Hematopoietic multipotent progenitor cell (in vitro differentiated cells): ENCODE measurements at regions not wholly inside any gene's neighbourhood (a gene's known extent, or its start where the extent isn't known, plus 50 kb on each side); places are given as distances from the start of the nearest gene placed in this dataset.

Experiments used
- DNase-seq, 3 donors: peaks; one replicate each; pipeline ENCODE4 v3.0.0-alpha.2; 2011 to 2015; ENCODE audit warnings: low read depth in 2 of 3, low spot score in 2 of 3

DNA sequence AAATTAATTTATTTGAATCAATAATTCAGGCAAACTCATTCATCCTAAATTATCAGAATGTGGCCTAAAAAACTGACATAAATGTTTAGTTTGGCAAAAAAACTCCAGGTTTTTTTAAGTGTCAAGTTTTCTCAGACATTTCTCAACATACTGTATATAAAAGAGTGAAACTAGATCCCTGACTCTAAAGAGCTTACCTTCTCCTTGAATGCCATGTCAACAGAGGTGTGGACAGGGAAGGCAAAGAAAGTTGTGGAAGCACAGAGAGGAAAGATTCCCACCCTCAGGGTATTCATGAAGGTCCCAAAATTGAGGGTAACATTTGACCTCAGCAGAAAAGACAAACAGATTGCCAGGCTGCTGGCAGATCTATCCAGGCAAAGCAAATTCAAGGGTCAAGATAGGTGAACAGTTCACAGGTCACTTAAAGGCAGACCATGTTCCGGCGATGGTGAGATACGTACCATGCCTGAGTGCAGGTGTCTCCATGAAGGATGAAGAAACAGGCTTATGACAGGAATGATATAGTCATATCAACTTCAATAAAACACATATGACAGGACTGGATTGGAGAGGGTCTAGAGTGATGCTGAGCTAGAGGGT, 1638.3 kb upstream of the ZEB2 start:
- no peak for DNase-seq

DNA sequence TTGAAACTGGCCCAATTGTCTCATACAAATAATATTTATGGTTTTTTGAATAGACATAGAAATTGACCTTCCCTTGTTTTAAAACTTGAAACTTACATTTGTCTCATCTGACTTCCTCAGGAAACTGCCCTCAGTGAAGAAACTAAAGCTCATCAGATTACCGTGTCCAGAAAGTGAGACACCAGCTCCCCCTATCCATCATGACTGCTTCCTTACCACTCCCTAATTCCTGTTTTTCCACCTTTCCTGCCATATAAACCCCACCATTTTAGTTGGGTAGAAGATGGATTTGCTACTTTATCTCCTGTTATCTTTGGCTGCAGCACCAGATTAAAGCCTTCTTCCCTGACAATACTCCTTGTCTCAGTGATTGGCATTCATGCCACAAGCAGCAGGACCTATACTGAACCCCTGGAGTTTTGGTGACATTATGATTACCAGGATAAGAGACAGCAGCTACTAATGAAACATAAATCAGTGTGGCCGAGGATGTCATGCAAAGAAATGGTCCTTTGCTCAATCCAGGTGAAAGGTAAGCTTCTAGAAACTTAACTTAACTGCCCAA, 1627.6 kb upstream of the ZEB2 start:
- no peak for DNase-seq

DNA sequence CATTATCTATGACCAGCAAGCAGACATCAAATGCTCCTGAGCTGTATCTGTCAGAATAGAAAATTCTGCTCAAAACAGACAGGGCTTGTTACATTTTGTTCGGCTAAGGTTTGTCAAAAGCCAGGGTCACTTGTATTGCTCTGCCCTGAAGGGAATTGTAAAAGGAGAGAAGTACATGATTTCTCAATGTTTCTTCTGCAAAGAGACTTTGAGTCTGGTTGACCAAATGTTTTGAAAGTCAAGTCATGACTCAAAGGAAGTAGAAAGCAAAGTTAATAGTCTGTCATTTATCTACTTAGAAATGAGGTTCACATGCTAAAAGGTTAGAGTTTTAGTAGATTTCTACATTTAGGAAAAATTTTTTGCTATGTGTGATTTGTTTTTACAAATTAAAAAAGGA, 1624.1 kb upstream of the ZEB2 start:
- no peak for DNase-seq

GRCh38 chr2:146138820-146139219, 1618.9 kb upstream of the ZEB2 start:
- DNase-seq = no peak

- DNase-seq = no peak
These were observed 1615.3 kb upstream of the ZEB2 start for GRCh38 chr2:146135245-146135644.

DNA sequence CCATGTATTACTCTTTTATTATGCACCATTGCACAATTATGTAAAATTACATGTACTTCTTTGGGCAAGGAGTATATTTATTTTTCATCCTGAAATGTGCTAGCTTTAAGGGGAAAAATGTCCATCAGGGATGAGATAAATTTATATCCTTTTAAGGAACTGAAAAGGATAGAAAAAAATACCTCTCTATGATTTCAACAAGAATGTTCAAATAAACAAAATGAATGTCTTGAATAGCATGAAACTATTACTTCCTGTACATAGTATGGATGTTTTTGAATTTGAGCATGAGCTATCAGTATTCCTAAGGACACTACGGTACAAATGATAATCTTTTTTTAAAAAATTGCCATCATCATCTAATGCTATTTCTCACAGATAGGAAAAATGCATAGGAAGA, 1611.9 kb upstream of the ZEB2 start:
- no peak for DNase-seq

DNA sequence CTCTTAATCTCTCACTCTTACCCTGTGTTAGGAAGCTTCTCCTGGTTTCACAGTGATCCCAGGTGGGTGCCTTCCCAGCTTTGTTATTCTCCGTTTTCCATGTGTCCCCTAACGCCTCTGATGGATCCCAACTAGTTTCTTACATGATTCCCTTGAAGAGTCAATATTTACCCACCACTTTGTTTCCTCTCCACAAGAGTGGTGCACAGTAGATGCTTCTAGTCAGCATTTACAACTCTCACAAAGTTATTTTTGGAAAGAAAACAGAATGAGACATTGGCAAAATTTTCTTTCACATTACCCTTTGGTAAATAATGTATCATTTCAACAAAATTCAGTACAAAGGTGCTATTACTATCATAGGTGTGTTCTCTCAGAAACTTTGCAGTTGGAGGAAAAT, 1611.1 kb upstream of the ZEB2 start:
- no peak for DNase-seq

- DNase-seq = no peak
These were observed 1610.4 kb upstream of the ZEB2 start for GRCh38 chr2:146130290-146130689.

DNA sequence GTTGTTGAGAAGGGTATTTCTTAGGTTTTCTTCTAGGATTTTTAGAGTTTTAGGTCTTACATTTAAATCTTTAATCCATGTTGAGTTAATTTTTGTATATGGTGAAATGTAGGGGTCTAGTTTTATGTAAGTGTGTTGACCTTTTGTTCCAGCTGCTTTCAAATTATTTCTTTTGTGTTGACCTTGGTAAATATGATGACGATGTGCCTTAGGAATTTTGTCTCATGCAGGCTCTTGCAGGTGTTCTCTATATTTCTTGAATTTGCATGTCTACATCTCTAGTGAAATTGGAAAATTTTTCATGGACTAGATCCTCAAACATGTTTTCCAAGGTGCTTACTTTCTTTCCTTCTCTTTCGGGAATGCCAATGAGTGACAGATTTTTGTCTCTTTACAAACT, 1609.3 kb upstream of the ZEB2 start:
- DNase-seq = no peak

DNA sequence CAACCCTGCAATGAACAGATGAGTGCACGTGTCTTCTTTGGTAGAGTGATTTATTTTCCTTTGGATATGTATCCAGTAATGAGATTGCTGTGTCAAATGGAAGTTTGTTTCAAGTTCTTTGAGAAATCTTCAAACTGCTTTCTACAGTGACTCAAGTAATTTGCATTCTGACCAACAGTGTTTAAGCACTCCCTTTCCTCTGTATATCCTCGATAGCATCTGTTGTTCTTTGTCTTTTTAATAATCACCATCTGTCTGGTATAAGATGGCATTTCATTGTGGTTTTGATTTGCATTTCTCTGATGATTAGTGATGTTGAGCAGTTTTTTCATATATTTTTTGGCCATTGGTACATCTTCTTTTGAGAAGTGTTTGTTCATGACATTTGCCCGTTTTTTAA, 1608.3 kb upstream of the ZEB2 start:
- DNase-seq = no peak

DNA sequence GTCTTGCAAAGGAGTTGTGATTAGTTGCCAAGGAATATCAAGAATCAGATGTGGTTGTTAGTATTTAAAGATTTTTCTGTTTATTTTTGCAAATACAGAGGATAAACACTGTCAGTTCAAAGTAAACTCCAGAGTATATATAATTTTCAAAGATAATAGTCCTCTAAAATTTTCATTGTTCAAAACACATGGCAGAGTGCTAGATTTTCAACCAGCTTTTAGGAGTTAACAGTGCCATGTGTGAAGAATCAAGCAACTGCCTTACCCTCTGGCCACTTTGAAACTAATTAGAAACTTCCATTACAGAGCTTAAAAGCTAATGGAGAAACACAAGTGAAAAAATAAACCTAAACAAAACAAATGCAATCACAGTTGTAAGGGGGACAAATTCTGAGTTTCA, 1605.6 kb upstream of the ZEB2 start:
- DNase-seq = no peak

DNA sequence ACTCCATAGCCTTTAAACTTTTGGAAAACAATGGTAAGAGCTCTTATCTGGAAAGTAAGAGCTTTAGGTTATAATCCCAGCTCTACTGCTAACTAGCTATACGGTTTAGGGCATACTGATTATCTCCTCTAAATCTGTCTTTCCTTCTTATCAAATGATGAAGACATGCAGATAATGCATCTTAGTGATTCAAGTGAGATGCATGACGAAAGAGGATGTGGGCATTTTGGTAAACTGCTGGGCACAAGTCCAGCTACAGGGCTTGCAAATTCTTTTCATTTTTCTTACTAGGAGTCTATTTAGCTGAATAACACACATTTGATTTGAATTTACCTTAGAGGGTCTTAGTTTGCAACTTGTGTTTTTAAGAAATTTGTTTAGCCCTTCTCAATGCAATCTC, 1604.8 kb upstream of the ZEB2 start:
- no peak for DNase-seq

DNA sequence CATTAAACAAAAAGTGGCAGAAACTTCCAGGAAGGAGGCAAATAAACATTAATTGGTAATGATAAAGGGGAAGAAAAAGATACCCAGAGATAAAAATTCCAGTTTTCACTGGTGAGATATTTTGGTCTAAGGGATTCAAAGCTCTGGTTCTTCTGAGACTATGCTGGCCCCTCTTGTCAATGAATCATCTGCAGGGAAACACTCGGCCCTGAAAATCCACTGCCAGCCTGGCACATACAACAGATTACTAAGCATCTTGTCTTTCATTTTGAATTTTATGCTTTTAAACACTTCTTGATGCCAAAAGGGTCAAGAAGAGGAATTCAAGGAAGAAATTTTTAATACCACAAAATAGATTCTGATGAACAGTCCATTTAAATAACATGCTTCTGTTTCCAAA, 1603.8 kb upstream of the ZEB2 start:
- no peak for DNase-seq

GRCh38 chr2:146123256-146123655, 1603.3 kb upstream of the ZEB2 start:
- no peak for DNase-seq

- no peak for DNase-seq
These were observed 1599.7 kb upstream of the ZEB2 start for GRCh38 chr2:146119586-146119985.

- no peak for DNase-seq
These were observed 1589.1 kb upstream of the ZEB2 start for GRCh38 chr2:146108993-146109392.

DNA sequence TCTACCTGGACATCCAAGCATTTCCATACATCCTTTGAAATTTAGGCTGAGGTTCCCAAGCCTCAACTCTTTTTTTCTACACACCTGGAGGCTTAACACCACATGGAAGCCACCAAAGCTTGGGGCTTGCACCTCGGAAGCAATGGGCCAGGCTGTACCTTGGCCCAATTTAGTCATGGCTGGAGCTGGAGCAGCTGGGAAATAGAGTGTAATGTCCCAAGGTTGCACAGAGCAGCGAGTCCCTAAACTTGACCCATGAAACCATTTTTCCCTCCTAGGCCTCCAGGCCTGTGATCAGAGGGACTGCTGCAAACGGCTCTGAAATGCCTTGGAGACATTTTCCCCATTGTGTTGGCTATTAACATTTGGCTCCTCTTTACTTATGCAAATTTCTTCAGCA, 1574.3 kb upstream of the ZEB2 start:
- DNase-seq = no peak

GRCh38 chr2:146081459-146081858, 1561.5 kb upstream of the ZEB2 start:
- DNase-seq = no peak

GRCh38 chr2:146080925-146081324, 1561.0 kb upstream of the ZEB2 start:
- DNase-seq = no peak

GRCh38 chr2:146079216-146079615, 1559.3 kb upstream of the ZEB2 start:
- DNase-seq = no peak

GRCh38 chr2:146077156-146077555, 1557.2 kb upstream of the ZEB2 start:
- no peak for DNase-seq

DNA sequence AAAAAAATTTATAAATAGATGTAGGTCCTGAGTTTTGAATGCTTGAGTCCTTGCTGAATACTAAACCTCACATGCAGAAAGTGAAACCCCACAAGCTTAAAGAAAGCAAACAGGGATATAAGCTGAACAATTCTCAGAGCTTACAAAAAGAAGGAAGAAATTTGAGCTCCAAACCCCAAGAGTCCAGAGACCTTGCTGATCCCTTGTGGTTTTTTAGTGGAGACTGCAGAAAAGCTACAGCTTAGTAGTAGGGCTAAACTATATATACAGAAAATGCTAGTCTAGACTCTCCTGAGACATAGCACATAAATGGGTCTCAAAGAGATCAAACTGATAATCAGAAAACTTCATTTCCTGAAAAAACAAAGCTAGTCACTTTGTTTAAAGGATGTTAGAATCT, 1548.1 kb upstream of the ZEB2 start:
- no peak for DNase-seq

DNA sequence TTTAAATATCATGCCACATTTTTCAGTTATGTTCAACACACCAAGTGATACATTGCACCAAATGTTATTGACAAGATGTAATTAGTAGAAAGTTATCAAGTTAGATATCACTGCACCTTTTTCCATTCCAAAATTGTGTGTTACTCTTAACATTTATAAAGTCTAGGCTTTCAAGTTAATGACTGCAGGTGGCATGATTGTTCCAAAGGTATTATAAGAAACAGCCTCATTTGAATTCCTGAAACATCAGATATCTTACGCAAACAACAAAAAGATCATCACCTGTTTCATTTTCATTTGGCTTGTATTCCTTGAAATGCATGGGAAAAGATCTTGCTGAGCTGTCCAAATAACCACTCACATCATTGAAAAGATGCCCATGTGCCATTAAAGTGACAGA, 1528.2 kb upstream of the ZEB2 start:
- DNase-seq = no peak
